Suppressor macrophage treated with lipopolysaccharide for 4 hours (primary cell): ENCODE measurements at regions not wholly inside any gene's neighbourhood (a gene's known extent, or its start where the extent isn't known, plus 50 kb on each side); places are given as distances from the start of the nearest gene placed in this dataset.

Experiments
- DNase-seq: peaks from one replicate; pipeline ENCODE4 v3.0.0-alpha.2; 2020

GRCh38 chr14:101027966-101028365, 124.4 kb upstream of the RTL1 start:
- no peak for DNase-seq

GRCh38 chr14:101028971-101029667, 125.6 kb upstream of the RTL1 start:
- no peak for DNase-seq

GRCh38 chr14:101029668-101030290, 126.3 kb upstream of the RTL1 start:
- DNase-seq, result no peak

GRCh38 chr14:101030586-101030985, 127.1 kb upstream of the RTL1 start:
- no peak for DNase-seq

GRCh38 chr14:101031186-101031585, 127.7 kb upstream of the RTL1 start:
- no peak for DNase-seq

GRCh38 chr14:101031721-101032120, 128.2 kb upstream of the RTL1 start:
- no peak for DNase-seq

GRCh38 chr14:101032433-101032832, 128.9 kb upstream of the RTL1 start:
- DNase-seq, result no peak

GRCh38 chr14:101033006-101033405, 129.5 kb upstream of the RTL1 start:
- DNase-seq, result no peak

- DNase-seq, result no peak
Observed at GRCh38 chr14:101033446-101034165, 130.1 kb upstream of the RTL1 start.

- DNase-seq, result no peak
Observed at GRCh38 chr14:101034986-101035385, 131.5 kb upstream of the RTL1 start.

GRCh38 chr14:101035466-101036225, 132.1 kb upstream of the RTL1 start:
- no peak for DNase-seq

- no peak for DNase-seq
Observed at GRCh38 chr14:101037021-101037817, 133.7 kb upstream of the RTL1 start.

GRCh38 chr14:101039031-101039754, 135.7 kb upstream of the RTL1 start:
- DNase-seq, result no peak

GRCh38 chr14:101039755-101040138, 136.2 kb upstream of the RTL1 start:
- no peak for DNase-seq

- DNase-seq, result no peak
Observed at GRCh38 chr14:101040538-101041442, 137.3 kb upstream of the RTL1 start.

GRCh38 chr14:101043891-101044290, 140.4 kb upstream of the RTL1 start:
- no peak for DNase-seq

- no peak for DNase-seq
Observed at GRCh38 chr14:101044741-101045140, 141.2 kb upstream of the RTL1 start.

GRCh38 chr14:101045511-101045910, 142.0 kb upstream of the RTL1 start:
- DNase-seq, result no peak

GRCh38 chr14:101046071-101046470, 142.5 kb upstream of the RTL1 start:
- DNase-seq, result no peak

- no peak for DNase-seq
Observed at GRCh38 chr14:101047326-101047725, 143.8 kb upstream of the RTL1 start.

- DNase-seq, result no peak
Observed at GRCh38 chr14:101048766-101049165, 145.2 kb upstream of the RTL1 start.
